ENCODE measurements at regions not wholly inside any gene's neighbourhood (a gene's known extent, or its start where the extent isn't known, plus 50 kb on each side); places are given as distances from the start of the nearest gene placed in this dataset.
"Not testable (repeated sequence)": the region's sequence is repeated elsewhere in the genome, so short reads cannot be mapped to it uniquely, and the experiment has no call there.

- DNase-seq: no peak
These were observed 73.9 kb downstream of the RMI1 start for GRCh38 chr9:84054341-84055010.

- no peak for DNase-seq
These were observed 77.1 kb downstream of the RMI1 start for GRCh38 chr9:84057662-84058061.

GRCh38 chr9:84059936-84060335 is 79.3 kb downstream of the RMI1 start:
- no peak for DNase-seq

- DNase-seq: no peak
These were observed 81.1 kb downstream of the RMI1 start for GRCh38 chr9:84061613-84062193.

GRCh38 chr9:84062538-84062937 is 81.9 kb downstream of the RMI1 start:
- no peak for DNase-seq

GRCh38 chr9:84067821-84068220 is 87.2 kb downstream of the RMI1 start:
- DNase-seq: no peak

GRCh38 chr9:84068872-84069271 is 88.3 kb downstream of the RMI1 start:
- no peak for DNase-seq

GRCh38 chr9:84070590-84070989 is 90.0 kb downstream of the RMI1 start:
- no peak for DNase-seq

GRCh38 chr9:84072621-84073180 is 92.1 kb downstream of the RMI1 start:
- no peak for DNase-seq

GRCh38 chr9:84075004-84075403 is 94.4 kb downstream of the RMI1 start:
- no peak for DNase-seq

- DNase-seq: no peak
These were observed 95.8 kb downstream of the RMI1 start for GRCh38 chr9:84076384-84076783.

GRCh38 chr9:84077816-84078215 is 97.2 kb downstream of the RMI1 start:
- not testable (repeated sequence) for DNase-seq

- no peak for DNase-seq
These were observed 99.4 kb downstream of the RMI1 start for GRCh38 chr9:84079994-84080393.

- no peak for DNase-seq
These were observed 121.5 kb downstream of the RMI1 start for GRCh38 chr9:84101964-84102632.

- no peak for DNase-seq
These were observed 123.2 kb downstream of the RMI1 start for GRCh38 chr9:84103651-84104377.

GRCh38 chr9:84107081-84107480 is 126.5 kb downstream of the RMI1 start:
- DNase-seq: no peak

GRCh38 chr9:84107995-84108394 is 127.4 kb downstream of the RMI1 start:
- DNase-seq: peak in 1 of 5 experiments; percentile 5

GRCh38 chr9:84111726-84112125 is 131.1 kb downstream of the RMI1 start:
- no peak for DNase-seq

- DNase-seq: no peak
These were observed 141.5 kb downstream of the RMI1 start for GRCh38 chr9:84121991-84122523.

- no peak for DNase-seq
These were observed 142.0 kb downstream of the RMI1 start for GRCh38 chr9:84122572-84122971.

GRCh38 chr9:84123648-84124406 is 143.2 kb downstream of the RMI1 start:
- no peak for DNase-seq

- DNase-seq: no peak
These were observed 144.4 kb downstream of the RMI1 start for GRCh38 chr9:84125046-84125445.
